Nucleus accumbens (tissue), 56 donors: ENCODE measurements at regions not wholly inside any gene's neighbourhood (a gene's known extent, or its start where the extent isn't known, plus 50 kb on each side); places are given as distances from the start of the nearest gene placed in this dataset.
"Not testable (repeated sequence)": the region's sequence is repeated elsewhere in the genome, so short reads cannot be mapped to it uniquely, and the experiment has no call there.

Experiments used
- DNase-seq, 56 donors: peaks; one replicate each; lab custom pipeline; 2025; lab: John Stamatoyannopoulos, UW

GRCh38 chr4:108473163-108473720, 147.1 kb upstream of the RPL34 start:
- DNase-seq: no peak

DNA sequence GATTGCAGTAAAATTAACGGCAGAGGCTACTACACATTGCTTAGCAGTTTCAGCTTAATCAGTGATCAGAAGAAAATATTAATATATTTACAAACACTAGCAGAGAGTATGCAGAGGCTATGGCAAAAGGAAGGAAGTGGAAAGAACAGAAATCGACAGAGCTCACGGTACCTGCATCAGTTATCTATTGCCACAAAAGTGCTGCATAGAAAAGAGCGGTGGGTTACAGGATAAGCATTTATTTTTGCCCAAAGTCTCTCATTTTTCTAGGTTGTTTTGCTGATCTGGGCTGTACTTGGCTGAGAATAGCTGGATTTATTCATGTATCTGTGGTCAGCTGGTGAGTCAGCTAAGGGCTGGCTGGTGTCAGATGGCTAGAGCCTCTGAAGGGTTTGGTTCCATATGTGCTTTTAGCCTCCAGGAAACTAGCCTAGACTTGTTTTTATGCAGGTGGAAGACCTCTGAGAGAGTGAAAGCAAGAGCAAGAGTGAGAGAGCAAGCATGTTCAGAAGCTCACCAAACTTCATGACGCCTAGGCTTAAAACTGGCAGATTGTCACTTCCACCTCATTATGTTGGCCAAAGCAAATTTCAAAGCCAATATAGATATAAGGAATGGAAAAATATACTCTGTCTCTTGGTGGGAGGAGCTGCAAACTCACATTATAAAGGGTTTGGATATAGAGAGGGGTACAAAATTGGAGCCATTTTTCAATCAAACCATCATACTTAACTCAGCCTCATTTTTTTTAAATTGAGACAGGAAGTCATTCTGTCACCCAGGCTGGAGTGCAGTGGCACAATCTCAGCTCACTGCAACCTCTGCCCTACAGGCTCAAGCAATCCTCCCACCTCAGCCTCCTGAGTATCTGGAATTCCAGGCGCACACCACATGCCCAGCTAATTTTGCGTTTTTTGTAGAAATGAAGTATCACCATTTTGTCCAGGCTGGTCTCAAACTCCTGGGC, 153.2 kb upstream of the RPL34 start:
- no peak for DNase-seq

DNA sequence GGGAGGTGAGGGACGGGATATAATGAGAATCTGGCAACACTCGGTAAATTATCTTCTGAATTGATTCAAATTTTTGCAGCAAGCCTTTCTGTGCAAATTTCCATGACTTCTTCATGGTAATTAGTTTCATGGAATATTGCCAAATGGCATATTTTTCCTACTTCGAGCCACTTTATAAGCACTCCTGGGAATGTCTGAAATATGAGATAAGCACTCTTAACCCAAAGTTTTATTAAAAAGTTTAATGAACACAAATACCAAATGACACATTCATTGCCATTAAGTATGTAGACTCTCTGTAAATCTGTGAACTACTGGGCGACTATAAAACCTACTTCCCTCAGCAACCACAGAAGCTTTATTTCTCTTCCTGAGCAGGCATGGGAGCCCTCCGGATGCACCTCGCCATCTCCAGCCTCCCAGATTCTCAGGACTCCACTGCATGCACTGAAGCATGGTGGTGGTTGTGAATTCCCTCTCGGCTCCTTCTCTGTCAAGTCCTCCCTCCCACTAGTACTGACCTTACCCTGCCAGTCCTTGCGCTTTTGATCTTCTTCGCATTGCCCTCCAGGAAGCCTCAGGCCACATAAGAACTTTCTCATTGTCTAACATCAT, 154.4 kb upstream of the RPL34 start:
- no peak for DNase-seq

- DNase-seq: no peak
Observed at GRCh38 chr4:108458681-108459080, 161.7 kb upstream of the RPL34 start.

GRCh38 chr4:108454227-108454626, 166.1 kb upstream of the RPL34 start:
- no peak for DNase-seq

GRCh38 chr4:108453366-108453765, 167.0 kb upstream of the RPL34 start:
- DNase-seq: no peak

DNA sequence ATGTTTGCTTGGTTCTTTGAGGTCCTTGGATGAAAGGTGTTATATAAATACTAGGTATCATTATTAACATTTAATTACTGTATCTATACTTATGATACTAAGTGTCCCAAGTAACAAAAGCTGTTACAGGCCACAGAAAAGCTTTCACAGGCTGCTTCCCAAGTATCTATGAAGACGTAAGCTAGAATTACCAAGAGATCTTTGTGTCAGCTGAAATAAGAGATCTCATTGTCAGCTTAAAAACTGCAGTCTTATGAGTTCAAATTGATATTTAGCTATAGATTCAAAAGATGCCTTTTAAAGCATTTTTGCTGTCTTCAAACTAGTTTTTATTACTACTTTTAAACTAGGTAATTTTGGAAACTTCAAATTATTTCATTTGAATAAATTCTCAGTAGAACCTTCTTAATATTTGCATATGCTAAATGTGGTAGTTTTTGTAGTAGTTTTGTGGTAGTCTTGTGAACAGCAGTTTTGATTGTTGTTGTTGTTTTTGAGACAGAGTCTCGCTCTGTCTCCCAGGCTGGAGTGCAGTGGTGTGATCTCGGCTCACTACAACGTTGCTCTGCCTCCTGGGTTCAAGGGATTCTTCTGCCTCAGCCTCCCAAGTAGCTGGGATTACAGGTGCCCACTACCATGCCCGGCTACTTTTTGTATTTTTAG, 170.0 kb upstream of the RPL34 start:
- DNase-seq: no peak

DNA sequence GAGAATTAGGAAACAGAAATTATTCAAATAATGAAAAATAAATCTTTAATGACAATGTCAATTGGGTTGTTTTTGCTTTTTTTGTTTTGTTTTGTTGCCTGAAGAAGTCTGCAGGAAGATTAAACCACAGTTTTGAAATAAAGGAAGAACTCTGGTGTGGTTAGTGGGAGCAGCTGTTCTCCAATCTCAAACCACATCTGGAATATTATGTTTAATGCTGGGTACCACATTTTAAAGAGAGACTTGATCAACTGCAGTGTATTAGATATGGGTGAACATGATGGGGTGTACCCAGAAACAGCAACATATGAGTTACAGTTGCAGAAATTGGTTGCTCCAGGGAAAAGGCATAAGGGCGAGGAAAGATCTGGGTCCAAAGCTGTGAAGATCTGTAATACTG, 171.2 kb upstream of the RPL34 start:
- no peak for DNase-seq

DNA sequence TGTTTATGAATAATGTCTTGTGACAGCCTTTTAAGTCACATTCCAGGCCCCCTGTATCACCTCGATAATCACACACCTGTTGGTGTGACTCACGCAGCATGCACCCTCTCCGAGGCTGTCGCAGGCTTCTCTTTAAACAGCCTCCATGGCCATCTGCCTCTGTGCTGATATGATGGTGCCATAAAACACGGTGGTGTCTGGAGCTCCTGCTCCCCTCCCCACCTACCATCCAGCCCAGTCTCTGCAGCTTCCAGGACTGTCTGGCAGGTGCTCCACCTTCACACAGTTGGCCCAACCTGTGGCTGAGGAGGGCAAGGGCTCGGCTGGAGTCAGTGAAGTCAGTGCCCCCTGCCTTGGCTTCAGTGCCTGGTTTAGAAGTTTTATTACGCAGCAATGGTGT, 173.8 kb upstream of the RPL34 start:
- no peak for DNase-seq

GRCh38 chr4:108445716-108446115, 174.7 kb upstream of the RPL34 start:
- no peak for DNase-seq

- DNase-seq: no peak
Observed at GRCh38 chr4:108443585-108443984, 176.8 kb upstream of the RPL34 start.

- no peak for DNase-seq
Observed at GRCh38 chr4:108433832-108434231, 186.5 kb upstream of the RPL34 start.

GRCh38 chr4:108433394-108433793, 187.0 kb upstream of the RPL34 start:
- DNase-seq: not testable (repeated sequence)

DNA sequence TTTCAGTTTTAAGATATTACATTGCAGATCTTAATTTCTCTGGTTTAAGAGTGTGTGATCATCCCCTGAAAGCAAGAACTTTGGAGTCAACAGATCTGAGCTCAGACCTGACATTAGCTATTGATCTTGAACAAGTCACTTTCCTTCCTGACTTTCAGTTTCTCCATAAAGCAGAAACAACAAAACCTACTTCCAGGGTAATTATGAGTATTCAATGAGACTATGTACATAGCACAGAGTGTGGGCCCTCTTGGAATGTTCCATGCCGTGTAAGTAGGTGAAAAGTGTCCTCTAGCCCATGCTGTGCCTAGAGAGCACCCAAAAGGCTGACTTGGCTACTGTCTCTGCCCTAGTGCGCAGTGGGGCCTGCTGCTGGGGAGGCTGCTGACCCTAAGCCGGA, 188.0 kb upstream of the RPL34 start:
- DNase-seq: no peak

DNA sequence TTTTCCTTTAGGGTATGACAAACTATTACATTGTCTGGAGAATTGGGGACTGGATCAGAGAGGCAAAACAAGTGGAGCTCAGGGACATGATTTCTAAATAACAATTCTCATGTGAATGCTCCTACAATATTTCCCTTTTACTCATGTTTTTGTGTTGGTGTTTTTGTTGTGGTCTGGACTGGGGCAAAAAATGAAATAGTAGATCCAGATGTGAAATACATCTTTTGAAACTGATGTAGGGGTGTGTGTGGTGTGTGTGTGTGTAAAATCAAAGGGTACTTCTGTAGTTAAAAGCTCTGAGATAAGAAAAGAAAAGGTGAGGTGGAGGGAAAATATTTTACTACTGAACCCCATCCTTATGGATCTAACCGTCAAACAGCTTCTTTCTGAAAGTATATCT, 188.4 kb upstream of the RPL34 start:
- no peak for DNase-seq

DNA sequence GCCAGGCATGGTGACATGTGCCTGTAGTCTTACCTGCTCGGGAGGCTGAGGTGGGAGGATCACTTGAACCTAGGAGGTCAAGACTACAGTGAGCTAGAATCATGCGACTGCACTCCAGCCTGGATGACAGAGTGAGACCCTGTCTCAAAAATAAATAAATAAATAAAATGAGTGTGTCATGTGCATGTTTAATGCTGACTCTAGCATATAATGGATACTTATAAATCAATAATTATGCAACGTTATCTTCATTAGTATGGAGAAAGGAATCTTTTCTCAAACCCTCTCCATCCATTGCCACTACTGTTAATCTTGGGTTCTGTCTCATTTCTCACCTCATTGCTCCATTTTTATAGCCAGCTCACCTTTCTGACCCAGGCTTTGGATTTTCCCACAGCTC, 189.5 kb upstream of the RPL34 start:
- DNase-seq: no peak

- DNase-seq: no peak
Observed at GRCh38 chr4:108429662-108430061, 190.7 kb upstream of the RPL34 start.

DNA sequence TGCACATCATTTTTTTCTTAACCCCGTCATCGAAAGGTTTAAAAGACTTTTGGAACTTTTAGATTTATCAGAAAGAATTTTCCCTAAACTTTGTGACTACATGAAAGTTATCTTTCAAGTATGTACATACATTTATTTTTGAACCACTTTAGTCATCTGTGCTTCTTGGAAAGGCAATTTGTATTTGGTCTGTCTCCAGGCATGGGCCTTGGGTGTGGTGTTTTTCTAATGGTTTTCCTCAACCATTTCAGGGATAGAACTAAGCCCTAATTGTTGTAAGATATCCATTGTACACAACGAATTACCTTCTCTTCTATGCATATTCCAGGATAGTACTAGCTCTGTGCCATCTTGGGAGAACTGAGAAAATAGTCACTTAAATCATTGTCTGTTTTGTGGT, 191.5 kb upstream of the RPL34 start:
- DNase-seq: no peak

DNA sequence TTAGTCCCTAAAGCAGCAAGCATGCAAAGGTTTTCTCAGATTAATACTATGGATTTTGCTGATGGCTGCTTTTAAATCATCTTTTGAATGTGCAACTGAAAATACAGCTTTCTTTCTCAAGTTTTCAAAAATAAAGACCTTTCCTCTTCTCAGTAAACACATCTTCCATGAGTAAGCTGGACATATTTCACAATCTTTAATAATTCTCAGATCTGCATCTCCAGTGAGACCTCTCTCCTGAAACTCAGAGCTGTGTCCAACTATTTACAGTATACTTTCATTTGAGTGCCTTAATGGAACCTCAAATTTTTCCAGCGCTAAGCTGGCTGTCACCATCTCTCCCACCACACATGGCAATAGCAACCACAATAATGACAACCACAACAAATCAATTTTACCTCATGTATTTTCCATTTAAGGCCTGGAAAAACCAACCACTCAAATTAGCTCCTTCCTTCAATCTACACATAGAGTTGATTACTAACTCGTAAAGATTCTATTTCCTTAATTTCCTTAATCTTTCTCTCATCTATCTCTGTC, 192.4 kb upstream of the RPL34 start:
- no peak for DNase-seq

DNA sequence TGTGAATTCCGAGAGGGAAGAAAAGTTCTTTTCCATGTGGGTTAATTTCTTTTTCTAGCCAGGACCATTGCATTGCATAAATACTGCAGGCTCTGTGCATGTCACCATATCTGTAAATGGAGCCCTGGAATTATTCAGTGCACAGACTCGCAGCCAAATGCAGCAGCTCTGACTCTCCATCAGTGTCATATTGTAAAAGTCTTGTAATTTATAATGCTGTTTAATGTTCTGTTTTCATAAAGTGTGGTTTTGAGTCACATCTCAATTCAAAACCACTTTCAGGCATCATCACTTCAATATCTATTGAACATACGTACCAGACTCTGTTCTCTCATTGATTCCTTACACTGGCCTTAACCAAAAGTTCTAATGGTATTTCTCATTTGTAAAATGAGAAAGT, 193.9 kb upstream of the RPL34 start:
- no peak for DNase-seq

DNA sequence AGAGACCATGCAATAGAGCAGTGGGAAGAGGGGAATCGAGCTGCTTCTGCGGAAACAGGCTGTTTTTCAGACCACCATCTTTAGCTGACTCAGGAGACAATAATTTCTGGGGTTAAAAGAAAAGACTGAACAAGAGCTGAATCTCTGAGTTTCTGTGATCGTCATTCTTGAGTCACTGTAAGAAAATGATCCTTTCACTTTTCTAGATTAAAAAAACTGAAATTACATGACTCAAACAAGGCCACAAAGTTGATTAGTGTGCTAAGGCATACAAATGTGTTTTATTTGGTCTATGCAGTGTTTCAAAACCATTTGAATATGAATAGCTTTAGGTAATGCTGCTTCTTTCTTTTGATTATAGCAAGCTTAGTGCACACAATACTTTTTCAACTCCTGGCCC, 194.4 kb upstream of the RPL34 start:
- no peak for DNase-seq
